ENCODE measurements at regions not wholly inside any gene's neighbourhood (a gene's known extent, or its start where the extent isn't known, plus 50 kb on each side); places are given as distances from the start of the nearest gene placed in this dataset.

GRCh38 chr2:60676706-60677330, 79.2 kb upstream of the PAPOLG start:
- DNase-seq (ENCODE audit: insufficient read length, low spot score) (no peak), FAIRE-seq (no peak)
- TF ChIP-seq CTCF (IDR thresholded peaks at IDR 0.05; ENCODE audit: insufficient read depth, missing control alignments): no peak

GRCh38 chr2:60677356-60677755, 78.7 kb upstream of the PAPOLG start:
- TF ChIP-seq CTCF (IDR thresholded peaks at IDR 0.05; ENCODE audit: insufficient read depth, missing control alignments): no peak
- FAIRE-seq: no peak

GRCh38 chr2:60678551-60678950, 77.5 kb upstream of the PAPOLG start:
- no peak for DNase-seq (ENCODE audit: insufficient read length, low spot score)
- no peak for TF ChIP-seq CTCF (IDR thresholded peaks at IDR 0.05; ENCODE audit: insufficient read depth, missing control alignments)
- FAIRE-seq: no peak

More at GRCh38 chr2:60677356-60677755, 78.7 kb upstream of the PAPOLG start:
- no peak for DNase-seq (ENCODE audit: insufficient read length, low spot score)

GRCh38 chr2:60679036-60679780, 76.9 kb upstream of the PAPOLG start:
- FAIRE-seq: no peak
- TF ChIP-seq CTCF (IDR thresholded peaks at IDR 0.05; ENCODE audit: insufficient read depth, missing control alignments): no peak
- DNase-seq (ENCODE audit: insufficient read length, low spot score): no peak

GRCh38 chr2:60693551-60693950, 62.5 kb upstream of the PAPOLG start:
- no peak for FAIRE-seq
- TF ChIP-seq CTCF (IDR thresholded peaks at IDR 0.05; ENCODE audit: insufficient read depth, missing control alignments): no peak

GRCh38 chr2:60695793-60696192, 60.3 kb upstream of the PAPOLG start:
- FAIRE-seq: no peak
- DNase-seq (ENCODE audit: insufficient read length, low spot score): no peak
- TF ChIP-seq CTCF (IDR thresholded peaks at IDR 0.05; ENCODE audit: insufficient read depth, missing control alignments): no peak

More at GRCh38 chr2:60693551-60693950, 62.5 kb upstream of the PAPOLG start:
- DNase-seq (ENCODE audit: insufficient read length, low spot score): no peak

- FAIRE-seq (no peak), DNase-seq (ENCODE audit: insufficient read length, low spot score) (no peak)
- TF ChIP-seq CTCF (IDR thresholded peaks at IDR 0.05; ENCODE audit: insufficient read depth, missing control alignments): no peak
Measured at GRCh38 chr2:60699617-60700016, 56.5 kb upstream of the PAPOLG start.
